ENCODE measurements at regions not wholly inside any gene's neighbourhood (a gene's known extent, or its start where the extent isn't known, plus 50 kb on each side); places are given as distances from the start of the nearest gene placed in this dataset.

GRCh38 chr7:23893942-23894891 lies 184.2 kb downstream of the STK31 start:
- Histone ChIP-seq H3K27me3 (ENCODE audit: control insufficient read depth, insufficient read depth, low read length) (no peaks in the 10 kb centered on the region; the same call in 1 of the 2 replicates), H3K56ac (ENCODE audit: extremely low read depth, insufficient read depth, low read length) (no peak overlapping the region), H4K91ac (ENCODE audit: insufficient read depth, low read depth, low read length) (no peak overlapping the region), H3K14ac (replicated peaks; ENCODE audit: low read depth, low read length) (no peak overlapping the region), H3K9ac (ENCODE audit: low read depth, low read length) (no peak overlapping the region), H2AK5ac (ENCODE audit: low read depth, low read length) (no peak overlapping the region), H3K18ac (ENCODE audit: low read depth, low read length) (no peak overlapping the region), H3K36me3 (ENCODE audit: control insufficient read depth, insufficient read depth, low read length) (no peaks in the 10 kb centered on the region), H3K9me3 (ENCODE audit: control insufficient read depth, insufficient read depth, low read length) (no peaks in the 10 kb centered on the region), H3K4ac (ENCODE audit: low read depth, low read length) (no peak overlapping the region), H3K4me1 (ENCODE audit: control insufficient read depth, insufficient read depth, low read length) (no peaks in the 10 kb centered on the region), H3K4me3 (ENCODE audit: insufficient read depth, low read depth, low read length) (no peak overlapping the region), H3K9me1 (ENCODE audit: insufficient read depth, low read length) (no peaks in the 10 kb centered on the region), H2BK5ac (ENCODE audit: low read depth, low read length, poor library complexity, severe bottlenecking) (no peak overlapping the region), H2AK9ac (replicated peaks; ENCODE audit: low read depth, low read length, poor library complexity) (no peak overlapping the region), H3K4me2 (ENCODE audit: low read depth, low read length) (no peak overlapping the region), H2BK120ac (ENCODE audit: low read depth, low read length) (no peak overlapping the region), H2BK15ac (ENCODE audit: low read depth, low read length) (no peak overlapping the region), H3K27ac (ENCODE audit: insufficient read depth, low read length) (no peak overlapping the region), H4K20me1 (ENCODE audit: insufficient read depth, low read length) (no peaks in the 10 kb centered on the region), H4K8ac (ENCODE audit: low read depth in 2 of 2, low read length in 2 of 2) (no peak overlapping the region), H2AFZ (replicated peaks; ENCODE audit: low read length, poor library complexity) (no peak overlapping the region), H3K79me1 (ENCODE audit: low read depth in 1 of 2, low read length in 2 of 2) (no peaks in the 10 kb centered on the region), H2BK20ac (ENCODE audit: low read depth, low read length) (no peak overlapping the region), H4K5ac (ENCODE audit: low read depth, low read length) (no peak overlapping the region), H3K23ac (ENCODE audit: low read depth, low read length) (no peak overlapping the region)
- dilution Hi-C loops (cut with HindIII; ENCODE audit: low sequenced_read_pairs, unreplicated experiment) = no loop called here
- TF ChIP-seq MAZ (IDR thresholded peaks at IDR 0.05; ENCODE audit: borderline replicate concordance, low read depth, low read length) (no peak), POLR2A (IDR thresholded peaks at IDR 0.05; ENCODE audit: low read depth, low read length) (no peak), USF2 (IDR thresholded peaks at IDR 0.05; ENCODE audit: low read depth, low read length) (no peak), SMC3 (IDR thresholded peaks at IDR 0.05; ENCODE audit: low read depth, low read length) (no peak), MXI1 (IDR thresholded peaks at IDR 0.05; ENCODE audit: borderline replicate concordance, low read depth, low read length) (no peak), RCOR1 (IDR thresholded peaks at IDR 0.05; ENCODE audit: insufficient replicate concordance, low read length) (no peak), CEBPB (IDR thresholded peaks at IDR 0.05; ENCODE audit: low read depth, low read length) (no peak)
- ATAC-seq (ENCODE audit: low read depth) = no peak
- in situ Hi-C loops (cut with MboI; ENCODE audit: low sequenced_read_pairs) = no loop called here
- intact Hi-C loops (cut with micrococcal nuclease) = no loop called here
- CTCF ChIA-PET = no interaction called here
- POLR2A ChIA-PET (ENCODE audit: unreplicated experiment) = no interaction called here
- WGBS, 2 experiments (ENCODE audit: extremely low coverage in 2 of 2, insufficient read length in 1 of 2) = 60% methylated on average over 1 of the region's 13 CpGs; no CpG with 5 or more reads in 1 of the 2 experiments
- BruUV-seq (replicated peaks) = no TSS peak
- no peak for DNase-seq

All from IMR-90 (cell line).